H1 (cell line): ENCODE measurements at regions not wholly inside any gene's neighbourhood (a gene's known extent, or its start where the extent isn't known, plus 50 kb on each side); places are given as distances from the start of the nearest gene placed in this dataset.

ENCODE experiments used
- EP300 ChIP-seq, 2 experiments: IDR thresholded peaks; 1 replicate in 1 of 2; 2 replicates in 1 of 2; pipeline ENCODE4 v1.6.1; 2011 to 2012; ENCODE audit warnings: low read depth in 2 of 2, low read length in 2 of 2, mild to moderate bottlenecking in 2 of 2, borderline replicate concordance in 1 of 2, inconsistent platforms in 1 of 2, moderate library complexity in 1 of 2
- SIX5 ChIP-seq: IDR thresholded peaks from 2 replicates; pipeline ENCODE4 v1.6.1; 2011; ENCODE audit warnings: mild to moderate bottlenecking, low read depth, low read length
- TF ChIP-seq, protein P1 (sequence below), 3 experiments: IDR thresholded peaks; 1 replicate in 2 of 3; 2 replicates in 1 of 3; pipeline versions ENCODE4 v1.5.1 to v1.6.1; 2011; ENCODE audit warnings: low read length in 3 of 3, mild to moderate bottlenecking in 3 of 3, inconsistent platforms in 2 of 3, low read depth in 1 of 3, moderate library complexity in 1 of 3; ENCODE audit not compliant: insufficient read depth in 1 of 3; ENCODE audit errors: control extremely low read depth in 1 of 3

DNA sequence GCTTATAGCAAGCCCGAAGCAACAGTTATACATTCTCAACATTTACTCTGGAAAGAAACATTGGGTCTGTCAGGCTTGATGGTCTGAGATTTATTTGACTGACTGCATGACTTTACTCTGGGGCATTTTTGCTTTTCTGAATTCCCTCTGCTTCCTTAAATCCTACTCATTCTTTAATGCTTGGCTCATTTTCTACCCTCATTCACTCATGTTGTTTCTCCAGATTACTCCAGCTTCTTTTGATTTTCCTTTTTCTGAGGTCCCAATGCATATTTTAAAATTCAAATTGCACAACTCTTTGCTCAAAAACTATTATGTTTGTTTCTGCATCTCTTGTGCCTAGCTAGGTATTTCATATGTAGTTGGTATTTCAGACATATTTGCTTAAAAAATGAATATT, 2002.9 kb upstream of the NUDT12 start:
- TF ChIP-seq SIX5 (no peak), EP300 (IDR thresholded peaks at IDR 0.05; ENCODE audit: borderline replicate concordance in 1 of 2, low read depth in 2 of 2, low read length in 2 of 2) (no peak)
- TF ChIP-seq, protein P1, sequence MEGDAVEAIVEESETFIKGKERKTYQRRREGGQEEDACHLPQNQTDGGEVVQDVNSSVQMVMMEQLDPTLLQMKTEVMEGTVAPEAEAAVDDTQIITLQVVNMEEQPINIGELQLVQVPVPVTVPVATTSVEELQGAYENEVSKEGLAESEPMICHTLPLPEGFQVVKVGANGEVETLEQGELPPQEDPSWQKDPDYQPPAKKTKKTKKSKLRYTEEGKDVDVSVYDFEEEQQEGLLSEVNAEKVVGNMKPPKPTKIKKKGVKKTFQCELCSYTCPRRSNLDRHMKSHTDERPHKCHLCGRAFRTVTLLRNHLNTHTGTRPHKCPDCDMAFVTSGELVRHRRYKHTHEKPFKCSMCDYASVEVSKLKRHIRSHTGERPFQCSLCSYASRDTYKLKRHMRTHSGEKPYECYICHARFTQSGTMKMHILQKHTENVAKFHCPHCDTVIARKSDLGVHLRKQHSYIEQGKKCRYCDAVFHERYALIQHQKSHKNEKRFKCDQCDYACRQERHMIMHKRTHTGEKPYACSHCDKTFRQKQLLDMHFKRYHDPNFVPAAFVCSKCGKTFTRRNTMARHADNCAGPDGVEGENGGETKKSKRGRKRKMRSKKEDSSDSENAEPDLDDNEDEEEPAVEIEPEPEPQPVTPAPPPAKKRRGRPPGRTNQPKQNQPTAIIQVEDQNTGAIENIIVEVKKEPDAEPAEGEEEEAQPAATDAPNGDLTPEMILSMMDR (IDR thresholded peaks at IDR 0.05; ENCODE audit: control extremely low read depth in 1 of 3, insufficient read depth in 1 of 3, low read depth in 1 of 3, low read length in 3 of 3), result no peak
